ENCODE measurements at regions not wholly inside any gene's neighbourhood (a gene's known extent, or its start where the extent isn't known, plus 50 kb on each side); places are given as distances from the start of the nearest gene placed in this dataset.

- DNase-seq, result no peak
- Histone ChIP-seq H3K36me3 (no peaks in the 10 kb centered on the region), H3K9me3 (no peaks in the 10 kb centered on the region), H3K27ac (no peak overlapping the region), H3K4me3 (no peak overlapping the region), H3K27me3 (no peaks in the 10 kb centered on the region), H3K4me1 (no peaks in the 10 kb centered on the region)
- no peak for TF ChIP-seq POLR2A (IDR thresholded peaks at IDR 0.05)
- TF ChIP-seq, protein P1, sequence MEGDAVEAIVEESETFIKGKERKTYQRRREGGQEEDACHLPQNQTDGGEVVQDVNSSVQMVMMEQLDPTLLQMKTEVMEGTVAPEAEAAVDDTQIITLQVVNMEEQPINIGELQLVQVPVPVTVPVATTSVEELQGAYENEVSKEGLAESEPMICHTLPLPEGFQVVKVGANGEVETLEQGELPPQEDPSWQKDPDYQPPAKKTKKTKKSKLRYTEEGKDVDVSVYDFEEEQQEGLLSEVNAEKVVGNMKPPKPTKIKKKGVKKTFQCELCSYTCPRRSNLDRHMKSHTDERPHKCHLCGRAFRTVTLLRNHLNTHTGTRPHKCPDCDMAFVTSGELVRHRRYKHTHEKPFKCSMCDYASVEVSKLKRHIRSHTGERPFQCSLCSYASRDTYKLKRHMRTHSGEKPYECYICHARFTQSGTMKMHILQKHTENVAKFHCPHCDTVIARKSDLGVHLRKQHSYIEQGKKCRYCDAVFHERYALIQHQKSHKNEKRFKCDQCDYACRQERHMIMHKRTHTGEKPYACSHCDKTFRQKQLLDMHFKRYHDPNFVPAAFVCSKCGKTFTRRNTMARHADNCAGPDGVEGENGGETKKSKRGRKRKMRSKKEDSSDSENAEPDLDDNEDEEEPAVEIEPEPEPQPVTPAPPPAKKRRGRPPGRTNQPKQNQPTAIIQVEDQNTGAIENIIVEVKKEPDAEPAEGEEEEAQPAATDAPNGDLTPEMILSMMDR (IDR thresholded peaks at IDR 0.05), result no peak
- intact Hi-C loops (cut with DNase I; ENCODE audit: low total_unique reads), result no loop called here
Observed at GRCh38 chr5:179430193-179431175, 85.2 kb upstream of the ADAMTS2 start.

DNA sequence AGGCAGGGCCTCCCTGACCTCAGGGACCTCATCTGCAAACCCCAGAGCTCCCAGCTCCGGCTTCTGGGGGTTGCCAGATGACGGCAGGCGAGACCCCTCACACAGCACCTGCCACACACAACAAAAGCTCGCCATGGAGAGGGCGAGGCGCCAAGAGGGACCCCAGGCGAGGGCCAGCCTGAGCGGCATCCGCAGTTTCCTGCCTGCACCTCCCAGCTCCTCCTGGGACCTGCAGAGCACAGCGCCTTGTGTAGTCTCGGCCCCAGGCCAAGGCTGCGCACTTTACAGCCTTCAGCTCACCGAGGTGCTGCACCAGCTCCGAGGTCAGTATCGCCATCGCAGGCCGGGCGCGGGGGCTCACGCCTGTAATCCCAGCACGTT is 82.4 kb upstream of the ADAMTS2 start:
- no peaks in the 10 kb centered on the region for H3K9me3 ChIP-seq
- H3K36me3 ChIP-seq, result no peaks in the 10 kb centered on the region
- no peak overlapping the region for H3K27ac ChIP-seq
- no peak for TF ChIP-seq POLR2A (IDR thresholded peaks at IDR 0.05)
- TF ChIP-seq, protein P1 (IDR thresholded peaks at IDR 0.05), result no peak
- intact Hi-C loops (cut with DNase I; ENCODE audit: low total_unique reads), result no loop called here
- no peaks in the 10 kb centered on the region for H3K4me1 ChIP-seq
- no peak for DNase-seq
- H3K4me3 ChIP-seq, result no peak overlapping the region
- no peaks in the 10 kb centered on the region for H3K27me3 ChIP-seq

DNA sequence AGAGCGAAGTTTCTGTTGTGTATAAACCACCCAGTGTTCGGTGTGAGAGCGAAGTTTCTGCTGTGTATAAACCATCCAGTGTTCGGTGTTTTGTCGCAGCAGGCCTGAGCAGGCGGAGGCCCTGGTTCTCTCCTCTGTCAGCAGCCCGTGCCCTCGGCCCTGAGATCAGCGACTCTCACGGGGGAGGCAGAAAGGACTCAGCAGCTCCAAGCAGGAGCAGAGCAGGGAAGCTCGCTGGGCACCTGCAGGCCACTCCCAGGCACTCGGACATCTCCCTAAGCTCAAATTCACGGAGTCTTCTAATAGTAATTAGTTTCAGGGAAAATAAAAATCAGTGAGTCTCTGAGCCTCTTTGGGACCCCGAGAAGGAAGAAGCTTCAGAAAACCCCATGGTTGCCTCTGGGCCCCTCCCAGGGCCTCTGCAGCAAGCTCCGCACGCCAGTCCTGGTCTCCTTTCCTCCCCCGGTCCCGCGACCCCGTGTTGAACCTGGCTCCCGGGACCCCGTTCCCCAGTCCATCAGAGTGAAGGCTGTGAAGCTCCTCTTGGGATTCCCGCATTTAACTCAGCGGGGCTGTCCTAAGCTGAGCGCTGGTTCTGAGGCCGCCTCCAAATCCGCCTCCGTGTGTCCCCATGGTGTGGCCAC is 81.9 kb upstream of the ADAMTS2 start:
- Histone ChIP-seq H3K27me3 (no peaks in the 10 kb centered on the region), H3K4me1 (no peaks in the 10 kb centered on the region), H3K4me3 (no peak overlapping the region), H3K9me3 (no peaks in the 10 kb centered on the region), H3K27ac (no peak overlapping the region), H3K36me3 (no peaks in the 10 kb centered on the region)
- TF ChIP-seq POLR2A (IDR thresholded peaks at IDR 0.05), result no peak
- TF ChIP-seq, protein P1 (IDR thresholded peaks at IDR 0.05), result no peak
- no peak for DNase-seq
- intact Hi-C loops (cut with DNase I; ENCODE audit: low total_unique reads), result no loop called here

GRCh38 chr5:179422908-179423481 is 77.7 kb upstream of the ADAMTS2 start:
- Histone ChIP-seq H3K27me3 (no peaks in the 10 kb centered on the region), H3K4me3 (no peak overlapping the region), H3K4me1 (no peaks in the 10 kb centered on the region), H3K27ac (no peak overlapping the region), H3K36me3 (no peaks in the 10 kb centered on the region), H3K9me3 (no peaks in the 10 kb centered on the region)
- TF ChIP-seq, protein P1 (IDR thresholded peaks at IDR 0.05), result no peak
- no peak for TF ChIP-seq POLR2A (IDR thresholded peaks at IDR 0.05)
- intact Hi-C loops (cut with DNase I; ENCODE audit: low total_unique reads), result no loop called here
- DNase-seq, result no peak

All from uterus (tissue), 3 donors.